ENCODE measurements at regions not wholly inside any gene's neighbourhood (a gene's known extent, or its start where the extent isn't known, plus 50 kb on each side); places are given as distances from the start of the nearest gene placed in this dataset.

GRCh38 chr16:80058214-80058613, 457.7 kb upstream of the MAF start:
- intact Hi-C loops (cut with DNase I; ENCODE audit: low total_unique reads) = no loop called here
- peak overlapping the region in 2 of 5 donors; percentile 45 to 58 for H3K27ac ChIP-seq
- peaks cover 0 to 43% (median 0%) of the 10 kb centered on the region in 4 donors for H3K4me1 ChIP-seq
- H3K4me3 ChIP-seq = no peak overlapping the region
- TF ChIP-seq POLR2A (IDR thresholded peaks at IDR 0.05) (no peak), EP300 (IDR thresholded peaks at IDR 0.05) (no peak), CTCF (IDR thresholded peaks at IDR 0.05) (no peak), POLR2AphosphoS5 (IDR thresholded peaks at IDR 0.05) (peak in 2 of 3 donors; percentile 30 to 46)
- no peaks in the 10 kb centered on the region for H3K36me3 ChIP-seq
- H3K9me3 ChIP-seq = no peaks in the 10 kb centered on the region
- H3K27me3 ChIP-seq = no peaks in the 10 kb centered on the region
- 62 to 74% (median 69%) methylated on average over 9 of the region's 9 CpGs for WGBS, 5 donors
- DNase-seq = peak in 1 of 2 donors; percentile 88

- H3K9me3 ChIP-seq = no peaks in the 10 kb centered on the region
- no peak overlapping the region for H3K4me3 ChIP-seq
- H3K27me3 ChIP-seq = no peaks in the 10 kb centered on the region
- H3K27ac ChIP-seq = no peak overlapping the region
- intact Hi-C loops (cut with DNase I; ENCODE audit: low total_unique reads) = no loop called here
- H3K4me1 ChIP-seq = peaks cover 0 to 37% (median 0%) of the 10 kb centered on the region in 4 donors
- 76 to 93% (median 85%) methylated on average over 4 of the region's 4 CpGs for WGBS, 5 donors
- TF ChIP-seq EP300 (IDR thresholded peaks at IDR 0.05) (no peak), POLR2AphosphoS5 (IDR thresholded peaks at IDR 0.05) (no peak), CTCF (IDR thresholded peaks at IDR 0.05) (no peak), POLR2A (IDR thresholded peaks at IDR 0.05) (no peak)
- peak in 1 of 2 donors; percentile 32 for DNase-seq
- no peaks in the 10 kb centered on the region for H3K36me3 ChIP-seq
Observed at GRCh38 chr16:80056324-80056723, 455.8 kb upstream of the MAF start.

GRCh38 chr16:80055831-80056230, 455.3 kb upstream of the MAF start:
- WGBS, 5 donors = 77 to 91% (median 90%) methylated on average over 3 of the region's 3 CpGs
- H3K4me1 ChIP-seq = peaks cover 0 to 37% (median 0%) of the 10 kb centered on the region in 4 donors
- H3K27ac ChIP-seq = no peak overlapping the region
- H3K4me3 ChIP-seq = no peak overlapping the region
- no peaks in the 10 kb centered on the region for H3K27me3 ChIP-seq
- intact Hi-C loops (cut with DNase I; ENCODE audit: low total_unique reads) = no loop called here
- TF ChIP-seq POLR2A (IDR thresholded peaks at IDR 0.05) (no peak), EP300 (IDR thresholded peaks at IDR 0.05) (no peak), POLR2AphosphoS5 (IDR thresholded peaks at IDR 0.05) (no peak), CTCF (IDR thresholded peaks at IDR 0.05) (no peak)
- no peaks in the 10 kb centered on the region for H3K9me3 ChIP-seq
- no peak for DNase-seq
- no peaks in the 10 kb centered on the region for H3K36me3 ChIP-seq

- TF ChIP-seq POLR2A (IDR thresholded peaks at IDR 0.05) (no peak), CTCF (IDR thresholded peaks at IDR 0.05) (no peak), EP300 (IDR thresholded peaks at IDR 0.05) (no peak), POLR2AphosphoS5 (IDR thresholded peaks at IDR 0.05) (no peak)
- WGBS, 5 donors = 78 to 100% (median 98%) methylated on average over 2 of the region's 2 CpGs
- H3K27me3 ChIP-seq = no peaks in the 10 kb centered on the region
- DNase-seq = no peak
- H3K27ac ChIP-seq = no peak overlapping the region
- no peaks in the 10 kb centered on the region for H3K9me3 ChIP-seq
- intact Hi-C loops (cut with DNase I; ENCODE audit: low total_unique reads) = no loop called here
- H3K36me3 ChIP-seq = no peaks in the 10 kb centered on the region
- no peak overlapping the region for H3K4me3 ChIP-seq
- H3K4me1 ChIP-seq = peaks cover 0 to 32% (median 0%) of the 10 kb centered on the region in 4 donors
Observed at GRCh38 chr16:80054647-80055046, 454.1 kb upstream of the MAF start.
